Choroid plexus epithelial cell (primary cell): ENCODE measurements at regions not wholly inside any gene's neighbourhood (a gene's known extent, or its start where the extent isn't known, plus 50 kb on each side); places are given as distances from the start of the nearest gene placed in this dataset.

Experiments used
- DNase-seq: peaks from one replicate; pipeline ENCODE4 v3.0.0-alpha.2; 2010; ENCODE audit warnings: low read depth
- H3K4me3 ChIP-seq: 2 replicates; pipeline ENCODE4 v1.5.1; 2011; ENCODE audit warnings: low read depth, mild to moderate bottlenecking, control low read depth, low read length, moderate library complexity
- CTCF ChIP-seq: conservative IDR thresholded peaks from 2 replicates; pipeline ENCODE4 v1.5.1; 2011; ENCODE audit warnings: low read depth, mild to moderate bottlenecking, control low read depth, inconsistent platforms, low read length, moderate library complexity

DNA sequence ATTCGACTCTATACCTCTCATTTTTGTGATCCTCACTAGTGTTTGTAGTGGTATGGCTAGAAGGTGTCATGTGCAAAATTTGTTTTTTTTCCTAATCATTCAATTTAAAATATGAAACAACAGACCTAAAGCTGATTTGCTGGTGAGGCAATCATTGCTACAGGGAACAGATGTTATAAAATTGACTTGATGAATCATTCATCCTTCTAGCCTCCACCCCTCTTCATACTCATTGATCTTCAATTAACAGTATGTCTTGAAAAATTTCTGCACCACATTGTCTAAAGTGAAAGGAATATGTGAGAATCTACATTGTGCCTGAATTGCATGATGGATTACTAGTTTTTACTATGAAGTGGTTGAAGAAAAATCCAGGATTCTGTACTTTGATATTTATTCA is 349.0 kb upstream of the NAV3 start:
- H3K4me3 ChIP-seq = no peak overlapping the region
- no peak for TF ChIP-seq CTCF
- no peak for DNase-seq

DNA sequence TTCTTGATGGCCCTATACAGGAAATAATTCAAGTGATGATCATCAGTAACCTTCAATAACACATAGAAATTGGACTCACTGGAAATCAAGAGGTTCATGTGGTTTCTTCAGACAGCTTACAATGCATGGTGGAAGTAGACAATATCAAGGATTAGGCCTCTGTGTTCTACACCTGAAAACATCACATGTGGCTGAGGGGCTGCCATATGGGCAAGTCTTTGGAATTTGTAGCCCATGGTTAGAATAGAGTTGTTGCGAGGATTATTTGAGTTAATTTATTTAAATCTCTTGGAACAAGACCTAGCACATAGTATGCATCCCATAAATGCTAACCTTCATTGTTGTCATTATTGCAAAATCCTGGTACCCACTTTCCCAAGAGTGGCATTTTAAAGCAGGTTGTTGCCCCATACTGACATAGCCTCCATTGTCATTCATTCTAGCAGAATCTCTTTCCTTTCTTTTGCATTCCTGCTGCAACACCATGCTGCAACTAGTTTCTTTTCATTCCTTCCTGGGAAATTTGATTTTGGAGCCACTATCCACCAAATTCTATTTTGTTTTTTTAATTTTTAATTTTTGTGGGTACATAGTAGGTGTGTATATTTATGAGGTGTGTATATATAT is 352.7 kb upstream of the NAV3 start:
- TF ChIP-seq CTCF = no peak
- no peak overlapping the region for H3K4me3 ChIP-seq
- DNase-seq = no peak

- DNase-seq = no peak
- TF ChIP-seq CTCF = no peak
- no peak overlapping the region for H3K4me3 ChIP-seq
These were observed 358.9 kb upstream of the NAV3 start for GRCh38 chr12:77471801-77472200.

DNA sequence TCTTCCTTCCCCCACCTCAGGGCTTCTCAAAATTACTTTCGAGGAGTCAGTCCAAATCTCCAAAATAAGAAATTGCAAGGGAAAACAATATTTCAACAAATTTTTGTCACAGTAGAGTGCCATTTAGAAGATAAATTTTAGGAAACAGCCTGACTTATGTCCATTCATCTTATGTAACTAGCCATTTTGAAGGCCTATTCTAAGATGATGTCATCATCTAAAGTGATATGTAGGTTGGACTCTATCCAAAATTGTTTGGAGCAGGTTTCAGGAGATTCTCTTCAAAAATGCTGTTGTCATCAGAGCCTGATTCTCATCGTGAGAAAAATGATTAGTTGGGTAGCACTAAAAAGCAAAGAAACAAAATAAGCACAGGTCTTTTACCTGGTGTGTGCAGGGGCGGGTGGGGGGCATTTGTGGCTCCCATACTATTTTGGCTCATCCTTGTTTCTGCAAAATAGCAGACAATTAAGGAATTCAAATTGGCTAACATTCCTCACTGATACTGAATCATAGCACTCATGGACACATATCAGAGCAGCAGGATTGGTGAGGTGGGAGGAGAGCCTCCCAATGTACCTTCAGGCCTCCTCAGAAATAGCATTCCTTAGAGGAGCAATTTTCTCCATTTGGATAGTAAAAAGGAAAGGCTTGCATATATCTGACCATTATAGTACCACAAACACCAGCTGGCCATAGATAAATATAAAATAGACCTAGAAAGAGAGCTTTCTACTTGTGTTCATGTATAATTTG is 360.9 kb upstream of the NAV3 start:
- no peak overlapping the region for H3K4me3 ChIP-seq
- no peak for DNase-seq
- TF ChIP-seq CTCF = no peak

DNA sequence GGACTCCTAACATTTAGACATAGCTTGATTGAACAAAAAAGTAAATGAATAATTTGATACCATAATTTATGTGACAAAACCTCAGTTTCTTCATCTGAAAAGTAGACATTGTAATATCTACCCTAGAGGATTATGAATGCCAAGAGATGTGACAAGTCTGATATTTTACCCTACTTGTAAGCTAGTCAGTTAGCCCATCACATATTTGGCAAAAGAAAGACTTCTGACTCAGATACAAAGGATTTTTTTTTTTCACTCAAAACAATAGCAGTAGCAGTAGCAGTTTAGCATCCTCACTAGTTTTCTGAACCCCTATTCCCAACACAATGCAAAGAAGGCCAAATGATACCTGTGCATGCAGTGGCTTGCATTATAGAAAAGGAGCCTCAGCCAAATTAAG is 377.3 kb upstream of the E2F7 start:
- no peak for DNase-seq
- no peak for TF ChIP-seq CTCF
- no peak overlapping the region for H3K4me3 ChIP-seq

- TF ChIP-seq CTCF = no peak
- DNase-seq = no peak
These were observed 374.4 kb upstream of the E2F7 start for GRCh38 chr12:77439749-77440148.

DNA sequence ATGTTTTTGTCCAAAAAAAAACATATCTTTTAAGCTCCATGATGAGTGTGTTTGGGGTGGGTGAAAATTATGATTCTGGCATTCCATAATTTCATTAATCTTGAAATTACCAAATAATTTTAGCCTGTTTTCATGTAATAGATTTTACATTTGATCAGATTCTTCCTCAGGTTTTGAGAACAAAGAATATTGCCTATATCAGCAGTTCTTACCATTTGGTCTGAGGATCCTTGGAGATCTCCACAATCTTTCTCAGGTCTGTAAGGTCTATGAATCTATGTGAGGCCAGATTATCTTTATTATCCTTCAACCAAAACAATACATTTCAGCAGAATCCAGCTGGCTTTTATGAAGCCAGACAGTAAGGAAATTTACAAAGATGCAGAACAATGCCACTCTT is 373.3 kb upstream of the E2F7 start:
- TF ChIP-seq CTCF = no peak
- no peak for DNase-seq
- H3K4me3 ChIP-seq = no peak overlapping the region

More at GRCh38 chr12:77439749-77440148, 374.4 kb upstream of the E2F7 start:
- no peak overlapping the region for H3K4me3 ChIP-seq
